Testis (tissue), 2 donors: ENCODE measurements at regions not wholly inside any gene's neighbourhood (a gene's known extent, or its start where the extent isn't known, plus 50 kb on each side); places are given as distances from the start of the nearest gene placed in this dataset.

Experiments
- DNase-seq: peaks from one replicate; pipeline ENCODE4 v3.0.0-alpha.2; 2019
- H3K27ac ChIP-seq, 2 donors: fragments of 200-600 bp; sonication (generic); one replicate each; pipeline ENCODE4 v1.5.1; 2019
- H3K27me3 ChIP-seq: fragments of 200-600 bp; sonication (generic); one replicate; pipeline ENCODE4 v1.5.1; 2019
- H3K36me3 ChIP-seq: fragments of 200-600 bp; sonication (generic); one replicate; pipeline ENCODE4 v1.5.1; 2017; ENCODE audit warnings: low read depth; ENCODE audit errors: missing control alignments
- H3K4me1 ChIP-seq: fragments of 200-600 bp; sonication (generic); one replicate; pipeline ENCODE4 v1.5.1; 2019
- H3K4me3 ChIP-seq, 2 donors: fragments of 200-600 bp; sonication (generic); one replicate each; pipeline ENCODE4 v1.5.1; 2017 to 2019
- H3K9me3 ChIP-seq: fragments of 200-600 bp; sonication (generic); one replicate; pipeline ENCODE4 v1.5.1; 2017
- POLR2A ChIP-seq: fragments of 450-650 bp; IDR thresholded peaks from one replicate; pipeline ENCODE4 v1.6.1; 2017; ENCODE audit warnings: antibody characterized with exemption, mild to moderate bottlenecking, moderate library complexity
- WGBS, 2 donors: methylation state at CpG; one replicate each; pipeline ENCODE4 v1.1.5; 2018; 5-methylcytosine and 5-hydroxymethylcytosine counted together
- intact Hi-C: fragments of 100-400 bp; cut with DNase I; formaldehyde crosslinking; loops from one replicate; pipeline ENCODE4 v1.15.1; 2023; ENCODE audit warnings: low total_unique reads
- TF ChIP-seq, protein P1 (sequence below), 3 experiments: fragments of 450-650 bp in 2 of 3; fragments of 200-600 bp in 1 of 3; sonication (generic) in 1 of 3; IDR thresholded peaks; one replicate each; pipeline ENCODE4 v1.5.1; 2016 to 2019; ENCODE audit warnings: antibody characterized with exemption in 3 of 3, mild to moderate bottlenecking in 2 of 3, moderate library complexity in 1 of 3

DNA sequence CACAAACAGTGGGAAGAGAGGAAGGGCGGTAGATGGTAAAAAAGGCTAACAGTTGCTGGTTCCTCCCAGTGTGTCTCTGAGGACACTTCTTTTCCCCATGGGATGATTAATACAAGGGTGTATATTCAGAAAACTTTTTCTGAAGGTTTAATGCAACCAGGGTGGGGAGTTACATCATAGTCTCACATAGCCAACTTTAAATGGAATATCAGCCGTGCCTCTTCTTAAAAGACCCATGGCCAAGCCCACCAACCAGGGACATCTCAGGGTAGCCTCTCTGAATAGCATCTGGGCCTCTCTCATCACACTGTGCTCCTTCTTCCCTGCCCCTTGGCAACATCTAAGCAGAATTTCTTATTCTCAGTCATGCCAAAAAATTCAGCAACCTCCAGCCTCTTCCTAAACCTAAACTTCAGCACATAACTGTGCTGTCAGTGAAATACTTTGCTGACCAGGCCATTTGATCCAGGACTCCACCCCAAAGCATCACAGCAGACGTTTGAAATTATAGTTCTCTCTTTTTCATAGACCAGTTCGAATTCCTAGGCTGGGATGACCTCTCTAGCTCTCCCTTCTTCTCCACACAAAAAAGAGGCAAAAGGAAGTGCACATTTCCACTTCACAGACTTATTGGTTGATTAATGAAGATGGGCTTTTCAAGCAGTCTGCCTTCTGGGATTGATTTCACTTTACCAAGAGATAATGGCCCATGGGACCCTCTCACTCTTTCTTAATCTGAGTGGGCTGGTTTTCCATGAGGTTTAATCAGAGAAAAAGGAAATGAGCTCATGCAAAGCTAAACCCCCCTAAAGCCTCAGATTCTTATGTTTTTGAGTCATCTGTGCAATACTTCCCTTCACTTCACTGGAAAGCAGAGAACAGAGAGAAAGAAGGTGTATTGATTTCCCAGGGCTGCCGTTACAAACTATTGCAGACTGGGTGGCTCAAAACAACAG is 85.1 kb upstream of the RAI14 start:
- DNase-seq: no peak
- H3K27ac ChIP-seq: no peak overlapping the region
- no peak overlapping the region for H3K4me3 ChIP-seq
- no peaks in the 10 kb centered on the region for H3K27me3 ChIP-seq
- H3K4me1 ChIP-seq: no peaks in the 10 kb centered on the region
- no peaks in the 10 kb centered on the region for H3K36me3 ChIP-seq
- WGBS, 2 donors: 58 to 63% methylated on average over 5 of the region's 5 CpGs
- no peak for TF ChIP-seq POLR2A
- TF ChIP-seq, protein P1, sequence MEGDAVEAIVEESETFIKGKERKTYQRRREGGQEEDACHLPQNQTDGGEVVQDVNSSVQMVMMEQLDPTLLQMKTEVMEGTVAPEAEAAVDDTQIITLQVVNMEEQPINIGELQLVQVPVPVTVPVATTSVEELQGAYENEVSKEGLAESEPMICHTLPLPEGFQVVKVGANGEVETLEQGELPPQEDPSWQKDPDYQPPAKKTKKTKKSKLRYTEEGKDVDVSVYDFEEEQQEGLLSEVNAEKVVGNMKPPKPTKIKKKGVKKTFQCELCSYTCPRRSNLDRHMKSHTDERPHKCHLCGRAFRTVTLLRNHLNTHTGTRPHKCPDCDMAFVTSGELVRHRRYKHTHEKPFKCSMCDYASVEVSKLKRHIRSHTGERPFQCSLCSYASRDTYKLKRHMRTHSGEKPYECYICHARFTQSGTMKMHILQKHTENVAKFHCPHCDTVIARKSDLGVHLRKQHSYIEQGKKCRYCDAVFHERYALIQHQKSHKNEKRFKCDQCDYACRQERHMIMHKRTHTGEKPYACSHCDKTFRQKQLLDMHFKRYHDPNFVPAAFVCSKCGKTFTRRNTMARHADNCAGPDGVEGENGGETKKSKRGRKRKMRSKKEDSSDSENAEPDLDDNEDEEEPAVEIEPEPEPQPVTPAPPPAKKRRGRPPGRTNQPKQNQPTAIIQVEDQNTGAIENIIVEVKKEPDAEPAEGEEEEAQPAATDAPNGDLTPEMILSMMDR (IDR thresholded peaks at IDR 0.05): no peak
- no peaks in the 10 kb centered on the region for H3K9me3 ChIP-seq
- intact Hi-C loops: no loop called here

DNA sequence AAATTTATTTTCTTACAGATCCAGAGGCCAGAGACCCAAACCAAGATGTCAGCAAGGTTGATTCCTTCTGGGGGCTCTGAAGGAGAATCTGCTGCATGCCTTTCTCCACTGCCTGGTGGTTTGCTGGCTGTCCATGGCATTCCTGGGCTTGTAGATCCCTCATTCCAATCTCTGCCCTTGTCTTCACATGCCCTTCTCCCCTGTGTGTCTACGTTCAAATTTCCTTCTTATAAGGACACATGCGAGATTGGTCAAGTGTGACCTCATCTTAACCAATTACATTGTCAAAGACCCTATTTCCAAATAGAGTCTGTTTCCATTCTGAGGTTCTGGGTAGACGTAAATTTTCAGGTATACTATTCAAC is 84.5 kb upstream of the RAI14 start:
- Histone ChIP-seq H3K9me3 (no peaks in the 10 kb centered on the region), H3K36me3 (no peaks in the 10 kb centered on the region), H3K4me3 (no peak overlapping the region), H3K27me3 (no peaks in the 10 kb centered on the region), H3K27ac (no peak overlapping the region), H3K4me1 (no peaks in the 10 kb centered on the region)
- 95 to 100% methylated on average over 3 of the region's 3 CpGs for WGBS, 2 donors
- no peak for DNase-seq
- intact Hi-C loops: no loop called here
- no peak for TF ChIP-seq POLR2A
- TF ChIP-seq, protein P1 (IDR thresholded peaks at IDR 0.05): no peak

DNA sequence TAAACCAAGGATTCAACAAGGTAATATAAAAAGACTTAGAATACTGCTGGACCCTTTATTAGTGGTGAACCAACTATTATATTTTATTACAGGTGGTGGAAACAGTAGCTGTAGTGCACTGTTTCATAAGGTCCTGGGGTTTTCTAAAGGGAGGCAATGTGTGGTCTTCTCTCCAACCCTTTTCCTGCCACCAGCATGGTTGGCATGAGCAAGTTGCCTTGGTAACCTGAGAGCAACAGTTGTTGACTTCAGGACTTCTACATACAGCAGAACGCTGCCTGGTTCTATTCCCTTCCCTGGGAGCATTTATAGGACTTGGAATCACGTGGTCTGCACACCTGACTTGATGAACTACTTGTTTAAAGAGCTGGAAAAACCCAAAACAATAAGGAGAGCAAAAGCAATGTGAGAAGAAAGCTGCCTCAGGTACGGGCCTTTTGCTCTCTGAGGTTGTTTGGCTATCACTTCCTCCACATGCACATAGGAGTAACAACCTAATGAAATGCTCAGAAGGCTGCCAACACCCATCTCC is 81.1 kb upstream of the RAI14 start:
- intact Hi-C loops: no loop called here
- Histone ChIP-seq H3K27me3 (no peaks in the 10 kb centered on the region), H3K36me3 (no peaks in the 10 kb centered on the region), H3K27ac (no peak overlapping the region), H3K4me3 (no peak overlapping the region), H3K4me1 (no peaks in the 10 kb centered on the region), H3K9me3 (no peaks in the 10 kb centered on the region)
- 85% methylated on average over 3 of the region's 3 CpGs for WGBS, 2 donors
- DNase-seq: no peak
- TF ChIP-seq, protein P1 (IDR thresholded peaks at IDR 0.05): no peak
- no peak for TF ChIP-seq POLR2A

DNA sequence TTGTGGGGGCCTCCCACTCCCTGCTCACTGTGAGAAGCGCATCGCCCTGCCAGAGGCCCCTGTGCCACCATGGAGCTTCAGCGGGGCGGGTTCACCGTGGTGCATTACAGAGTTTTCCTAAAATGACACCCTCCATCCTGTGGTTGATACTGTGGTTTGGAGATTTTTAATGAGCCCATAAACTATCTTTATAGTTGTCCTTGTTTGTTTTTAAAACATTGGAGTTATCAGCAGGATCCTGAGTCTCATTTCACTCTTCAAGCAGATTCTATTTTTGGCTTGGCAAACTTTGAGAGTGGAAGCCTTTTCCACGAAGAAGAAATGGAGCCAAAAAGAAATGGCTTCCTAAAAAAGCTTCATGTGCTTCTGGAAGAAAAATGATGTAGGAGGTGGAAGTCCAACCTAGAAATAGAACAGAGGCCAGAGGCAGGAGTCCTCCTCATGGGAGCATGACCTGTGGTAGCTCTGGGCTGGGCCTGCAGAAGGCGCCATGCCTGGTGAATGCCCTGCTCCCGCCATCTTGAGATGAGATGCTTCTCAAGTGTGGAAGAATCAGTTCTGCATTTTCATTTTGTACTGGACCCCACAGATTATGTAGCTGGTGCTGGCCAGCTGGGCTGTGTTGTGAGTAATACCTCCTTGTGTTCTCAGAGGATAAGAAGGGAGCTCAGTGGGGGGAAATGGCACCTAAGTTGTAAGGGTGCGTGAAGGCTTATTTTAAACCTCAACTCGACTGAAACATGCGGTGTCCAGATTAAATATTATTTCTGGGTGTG is 79.0 kb upstream of the RAI14 start:
- TF ChIP-seq POLR2A: no peak
- TF ChIP-seq, protein P1 (IDR thresholded peaks at IDR 0.05): no peak
- intact Hi-C loops: no loop called here
- 68% methylated on average over 11 of the region's 11 CpGs for WGBS, 2 donors
- Histone ChIP-seq H3K36me3 (no peaks in the 10 kb centered on the region), H3K27ac (no peak overlapping the region), H3K4me1 (no peaks in the 10 kb centered on the region), H3K9me3 (no peaks in the 10 kb centered on the region), H3K27me3 (no peaks in the 10 kb centered on the region), H3K4me3 (no peak overlapping the region)
- DNase-seq: no peak
